Stimulated activated CD4-positive, alpha-beta T cell treated with anti-CD3 and anti-CD28 coated beads, TNF-alpha, amount 100 ng/mL, for 1 hour (primary cell): ENCODE measurements at regions not wholly inside any gene's neighbourhood (a gene's known extent, or its start where the extent isn't known, plus 50 kb on each side); places are given as distances from the start of the nearest gene placed in this dataset.
"Not testable (repeated sequence)": the region's sequence is repeated elsewhere in the genome, so short reads cannot be mapped to it uniquely, and the experiment has no call there.

ENCODE experiments used
- DNase-seq, 3 donors: peaks; one replicate each; pipeline ENCODE4 v3.0.0-alpha.2; 2020; ENCODE audit warnings: low read depth in 3 of 3, low spot score in 1 of 3

GRCh38 chr3:104298662-104299061 is 1068.0 kb upstream of the ALCAM start:
- no peak for DNase-seq

- no peak for DNase-seq
Observed at GRCh38 chr3:104316118-104316517, 1050.6 kb upstream of the ALCAM start.

GRCh38 chr3:104323226-104323625 is 1043.5 kb upstream of the ALCAM start:
- no peak for DNase-seq

GRCh38 chr3:104347291-104347690 is 1019.4 kb upstream of the ALCAM start:
- no peak for DNase-seq

- DNase-seq, result no peak
Observed at GRCh38 chr3:104349836-104350235, 1016.9 kb upstream of the ALCAM start.

GRCh38 chr3:104353951-104354350 is 1012.8 kb upstream of the ALCAM start:
- no peak for DNase-seq

GRCh38 chr3:104359546-104359945 is 1007.2 kb upstream of the ALCAM start:
- DNase-seq, result no peak

- DNase-seq, result no peak
Observed at GRCh38 chr3:104360038-104360437, 1006.7 kb upstream of the ALCAM start.

- DNase-seq, result not testable (repeated sequence)
Observed at GRCh38 chr3:104361748-104362147, 1005.0 kb upstream of the ALCAM start.

- DNase-seq, result no peak
Observed at GRCh38 chr3:104362319-104362718, 1004.4 kb upstream of the ALCAM start.

GRCh38 chr3:104367000-104367399 is 999.7 kb upstream of the ALCAM start:
- no peak for DNase-seq

GRCh38 chr3:104368760-104369159 is 997.9 kb upstream of the ALCAM start:
- DNase-seq, result no peak

GRCh38 chr3:104385421-104385820 is 981.3 kb upstream of the ALCAM start:
- no peak for DNase-seq

GRCh38 chr3:104388619-104389018 is 978.1 kb upstream of the ALCAM start:
- DNase-seq, result no peak

GRCh38 chr3:104392327-104392726 is 974.4 kb upstream of the ALCAM start:
- no peak for DNase-seq

- no peak for DNase-seq
Observed at GRCh38 chr3:104396974-104397669, 969.6 kb upstream of the ALCAM start.

- no peak for DNase-seq
Observed at GRCh38 chr3:104397713-104398112, 969.0 kb upstream of the ALCAM start.

GRCh38 chr3:104402902-104403301 is 963.8 kb upstream of the ALCAM start:
- DNase-seq, result no peak

- DNase-seq, result no peak
Observed at GRCh38 chr3:104411757-104412156, 955.0 kb upstream of the ALCAM start.

GRCh38 chr3:104412608-104413580 is 953.8 kb upstream of the ALCAM start:
- no peak for DNase-seq

GRCh38 chr3:104428337-104428925 is 938.3 kb upstream of the ALCAM start:
- no peak for DNase-seq

- DNase-seq, result no peak
Observed at GRCh38 chr3:104429727-104430126, 937.0 kb upstream of the ALCAM start.
